ENCODE measurements at regions not wholly inside any gene's neighbourhood (a gene's known extent, or its start where the extent isn't known, plus 50 kb on each side); places are given as distances from the start of the nearest gene placed in this dataset.

- peak; percentile 56 for DNase-seq (ENCODE audit: low read depth)
These were observed 1694.8 kb upstream of the PCDH20 start for GRCh38 chr13:63110466-63110865.

GRCh38 chr13:63107179-63107943, 1691.7 kb upstream of the PCDH20 start:
- DNase-seq (ENCODE audit: low read depth), result peak; percentile 59

- DNase-seq (ENCODE audit: low read depth), result no peak
These were observed 1679.1 kb upstream of the PCDH20 start for GRCh38 chr13:63094717-63095116.

DNA sequence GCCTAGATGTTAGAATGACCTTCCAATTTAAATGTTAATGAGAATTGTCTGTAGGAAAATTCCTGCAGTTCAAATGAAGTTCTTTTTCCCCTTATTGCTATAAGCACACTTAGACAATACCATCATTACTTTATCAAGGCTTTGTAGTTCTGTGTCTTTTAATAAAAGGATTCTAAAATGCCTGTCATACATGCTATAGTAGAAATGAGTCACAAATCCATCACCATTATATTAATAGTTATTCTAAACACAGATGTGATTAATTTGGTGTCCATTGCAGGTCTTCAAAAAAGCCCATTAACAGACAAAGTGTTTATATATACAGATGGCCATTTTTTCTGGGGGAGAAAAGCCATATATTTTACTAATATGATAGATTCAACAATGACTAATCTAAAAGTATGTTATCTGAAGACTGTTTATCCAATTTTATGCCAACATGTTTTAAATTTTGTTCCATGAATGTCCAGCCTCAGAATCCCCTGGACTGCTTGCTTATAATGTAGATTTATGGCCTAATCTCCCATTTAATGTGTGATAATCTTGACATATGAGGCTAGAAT, 1678.3 kb upstream of the PCDH20 start:
- no peak for DNase-seq (ENCODE audit: low read depth)

DNA sequence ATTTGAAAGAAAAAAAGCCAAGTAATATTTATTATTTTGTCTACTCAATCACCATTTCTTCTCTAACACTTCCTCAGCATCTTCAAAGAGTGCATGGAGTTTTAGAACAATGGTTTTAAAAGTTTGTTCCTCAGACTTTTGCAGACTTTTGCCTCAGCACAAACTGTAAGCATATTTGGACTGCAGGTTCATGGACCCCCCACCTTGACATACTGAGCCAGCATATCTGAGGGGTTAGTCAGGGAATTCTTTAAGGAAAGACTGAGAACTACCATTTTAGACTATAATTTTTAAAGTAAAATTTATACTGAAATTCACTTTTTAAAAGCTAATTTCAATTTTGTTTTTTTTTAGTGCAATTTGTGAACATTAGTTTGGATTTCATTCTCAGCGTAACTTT, 1676.8 kb upstream of the PCDH20 start:
- DNase-seq (ENCODE audit: low read depth), result peak; percentile 14

GRCh38 chr13:63090524-63090923, 1674.9 kb upstream of the PCDH20 start:
- no peak for DNase-seq (ENCODE audit: low read depth)

- peak; percentile 75 for DNase-seq (ENCODE audit: low read depth)
These were observed 1672.6 kb upstream of the PCDH20 start for GRCh38 chr13:63088226-63088625.

- DNase-seq (ENCODE audit: low read depth), result no peak
These were observed 1670.6 kb upstream of the PCDH20 start for GRCh38 chr13:63086286-63086685.

- DNase-seq (ENCODE audit: low read depth), result no peak
These were observed 1670.2 kb upstream of the PCDH20 start for GRCh38 chr13:63085851-63086250.

- no peak for DNase-seq (ENCODE audit: low read depth)
These were observed 1665.9 kb upstream of the PCDH20 start for GRCh38 chr13:63081400-63082014.

DNA sequence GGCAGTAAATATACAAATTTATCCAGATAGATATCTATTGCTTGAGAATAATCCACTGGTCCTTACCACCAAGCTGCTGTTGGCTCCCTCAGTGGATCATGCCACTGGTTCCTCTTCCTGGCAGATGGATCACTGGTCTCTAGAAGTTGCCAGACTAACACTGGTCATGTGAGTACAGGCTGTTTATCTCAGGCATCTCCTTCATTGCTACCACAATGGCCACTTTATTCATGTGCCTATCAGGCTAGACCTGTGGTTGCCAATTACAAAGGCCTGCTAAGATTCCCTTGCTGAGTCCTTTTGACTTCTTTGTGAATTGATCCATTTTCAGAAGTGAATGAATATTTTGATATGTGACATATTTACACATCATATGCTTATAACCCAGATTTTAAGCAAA, 1659.5 kb upstream of the PCDH20 start:
- no peak for DNase-seq (ENCODE audit: low read depth)

- no peak for DNase-seq (ENCODE audit: low read depth)
These were observed 1634.6 kb upstream of the PCDH20 start for GRCh38 chr13:63050287-63050686.

GRCh38 chr13:63048653-63049052, 1633.0 kb upstream of the PCDH20 start:
- DNase-seq (ENCODE audit: low read depth), result no peak

DNA sequence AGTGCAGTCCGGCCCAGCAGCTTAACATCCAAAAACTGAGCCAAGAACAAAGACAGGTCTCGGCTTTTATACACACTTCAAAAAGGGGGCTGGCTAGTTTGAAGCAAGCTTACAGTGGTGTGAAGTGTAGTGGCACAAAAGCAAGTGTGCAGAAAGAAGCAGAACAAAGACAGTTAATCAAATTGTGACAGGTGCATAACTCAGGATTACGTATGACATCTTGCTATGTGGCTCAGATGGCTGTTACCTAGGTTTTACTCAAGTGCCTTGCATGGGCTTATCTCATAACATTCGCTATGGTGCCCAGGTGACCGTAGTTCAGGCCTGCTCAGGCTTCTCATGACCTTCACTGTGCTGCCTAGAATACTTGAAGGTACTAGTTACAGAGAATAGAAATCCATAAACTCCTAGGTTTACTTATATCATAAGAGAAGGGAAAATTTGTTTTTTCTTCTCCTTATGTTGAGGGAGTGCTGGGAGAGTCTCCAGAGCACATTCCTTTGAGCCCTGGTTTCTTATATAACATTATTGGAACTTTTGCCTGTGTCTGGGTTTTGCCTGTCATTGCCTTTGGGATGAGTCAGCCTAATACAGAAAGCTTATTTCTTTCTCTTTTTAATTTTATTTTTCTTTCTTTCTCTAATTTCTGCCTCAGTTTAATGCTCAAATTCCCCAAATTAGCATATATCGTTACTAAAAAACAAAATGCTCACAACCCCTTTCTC, 1629.1 kb upstream of the PCDH20 start:
- no peak for DNase-seq (ENCODE audit: low read depth)

- DNase-seq (ENCODE audit: low read depth), result no peak
These were observed 1627.0 kb upstream of the PCDH20 start for GRCh38 chr13:63042686-63043085.

- DNase-seq (ENCODE audit: low read depth), result peak; percentile 41
These were observed 1626.2 kb upstream of the PCDH20 start for GRCh38 chr13:63041640-63042414.

- no peak for DNase-seq (ENCODE audit: low read depth)
These were observed 1610.7 kb upstream of the PCDH20 start for GRCh38 chr13:63026285-63026797.

DNA sequence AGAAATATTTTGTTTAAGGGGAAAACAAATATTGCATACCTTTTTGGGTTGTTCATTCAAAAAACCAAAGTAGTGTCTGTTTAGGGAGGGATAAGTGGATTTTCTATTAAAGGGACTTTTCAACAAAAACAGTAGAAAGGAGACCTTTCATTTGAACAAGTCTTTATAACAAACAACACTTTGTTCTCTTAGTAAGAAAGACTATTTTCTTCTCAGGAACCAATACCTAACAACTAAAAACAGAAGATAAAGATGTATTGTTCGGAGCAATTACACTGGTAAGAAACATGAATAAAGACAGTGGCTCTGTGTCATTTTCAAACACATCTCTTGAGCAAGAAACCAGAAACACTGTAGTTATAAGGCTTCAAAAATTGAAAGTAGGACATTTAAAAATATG, 1610.1 kb upstream of the PCDH20 start:
- no peak for DNase-seq (ENCODE audit: low read depth)

DNA sequence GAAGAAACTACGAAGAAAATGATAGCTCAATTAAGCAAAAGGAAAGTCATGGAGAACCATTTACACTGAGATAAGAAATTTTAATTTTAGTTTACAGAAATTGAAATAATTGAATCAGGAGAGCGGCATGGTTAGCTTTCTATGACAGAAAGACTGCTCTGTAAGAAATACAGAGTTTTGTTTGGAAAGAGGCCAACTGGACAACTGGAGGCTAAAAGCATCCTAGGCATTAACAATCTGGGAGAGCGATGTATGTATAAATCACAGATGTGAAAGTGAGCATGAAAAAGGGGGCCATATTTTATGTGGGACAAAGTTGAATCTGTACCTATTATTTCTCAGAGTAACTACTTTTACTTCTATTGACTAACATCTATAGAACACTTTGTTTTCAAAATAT, 1608.8 kb upstream of the PCDH20 start:
- DNase-seq (ENCODE audit: low read depth), result peak; percentile 39

GRCh38 chr13:63011996-63012395, 1596.3 kb upstream of the PCDH20 start:
- DNase-seq (ENCODE audit: low read depth), result no peak

DNA sequence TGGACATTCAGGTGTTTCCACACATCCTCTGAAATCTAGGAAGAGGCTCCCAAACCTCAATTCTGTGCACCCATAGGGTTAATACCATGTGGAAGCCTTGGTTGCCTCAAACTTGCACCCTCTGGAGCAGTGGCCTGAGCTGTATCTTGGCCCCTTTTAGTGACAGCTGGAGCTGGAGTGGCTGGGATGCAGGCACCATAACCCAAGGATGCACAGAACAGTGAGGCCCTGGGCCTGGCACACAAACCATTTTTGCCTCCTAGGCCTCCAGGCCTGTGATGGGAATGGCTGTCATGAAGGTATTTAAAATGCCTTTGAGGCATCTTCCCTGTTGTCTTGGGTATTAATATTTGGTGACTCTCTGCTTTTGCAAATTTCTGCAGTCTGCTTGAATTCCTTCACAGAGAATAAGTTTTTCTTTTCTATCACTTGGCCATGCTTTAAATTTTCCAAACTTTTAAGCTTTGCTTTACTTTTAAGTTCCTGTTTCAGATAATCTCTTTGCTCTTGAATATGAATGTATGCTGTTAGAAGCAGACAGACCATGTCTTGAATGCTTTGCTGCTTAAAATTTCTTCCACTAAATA, 1594.5 kb upstream of the PCDH20 start:
- no peak for DNase-seq (ENCODE audit: low read depth)
